GM12878 (cell line): ENCODE measurements at regions not wholly inside any gene's neighbourhood (a gene's known extent, or its start where the extent isn't known, plus 50 kb on each side); places are given as distances from the start of the nearest gene placed in this dataset.

Source experiments
- ATAC-seq: fragments of 200-7000 bp; cut with Tn5 transposase; 3 replicates; pipeline ENCODE4 v1.9.1; 2020; ENCODE audit warnings: mild to moderate bottlenecking, moderate library complexity
- BruUV-seq: library from RNA; stranded (reverse); fragments of 400-500 nt; replicated peaks from 2 replicates; lab custom pipeline; 2021; lab: Mats Ljungman, UMichigan
- CTCF ChIA-PET: fragments of 300-600 bp; sonication (Branson Sonifier 250); formaldehyde crosslinking; extraction: SDS; loops from one replicate; lab custom pipeline; 2021; ENCODE audit warnings: inconsistent platforms; lab: Yijun Ruan, JAX
- POLR2A ChIA-PET: fragments of 350-600 bp; formaldehyde crosslinking; extraction: SDS; loops from one replicate; lab custom pipeline; 2021; ENCODE audit warnings: inconsistent platforms; lab: Charles Lee
- RAD21 ChIA-PET: fragments of 300-600 bp; sonication (Branson Sonifier 250); formaldehyde crosslinking; loops from one replicate; lab custom pipeline; 2023; ENCODE audit warnings: antibody characterized with exemption; ENCODE audit not compliant: unreplicated experiment; lab: Charles Lee
- SMC1A ChIA-PET: fragments of 300-600 bp; sonication (Branson Sonifier 250); formaldehyde crosslinking; loops from one replicate; lab custom pipeline; 2023; ENCODE audit not compliant: unreplicated experiment, uncharacterized antibody; lab: Charles Lee
- DNase-seq: peaks from one replicate; pipeline ENCODE4 v3.0.0-alpha.2; 2011; ENCODE audit warnings: low read depth, low spot score
- FAIRE-seq: peaks from 3 replicates; lab custom pipeline; 2011; peaks lifted over from hg19 to GRCh38; lab: Jason Lieb, UNC
- H2AFZ ChIP-seq: 2 replicates; pipeline ENCODE4 v1.6.0; 2011; ENCODE audit warnings: low read depth, low read length, control low read depth; ENCODE audit not compliant: control insufficient read depth
- H3K27ac ChIP-seq: 2 replicates; pipeline ENCODE4 v1.5.1; 2011; ENCODE audit warnings: control low read depth; ENCODE audit not compliant: control insufficient read depth, insufficient read depth
- H3K27me3 ChIP-seq, 2 experiments: replicated peaks in 1 of 2; 2 replicates each; pipeline versions ENCODE4 v1.6.0 to v1.6.1; 2011; ENCODE audit warnings: low read length in 1 of 2; ENCODE audit not compliant: control insufficient read depth in 2 of 2, insufficient read depth in 2 of 2
- H3K36me3 ChIP-seq, 2 experiments: 2 replicates each; pipeline ENCODE4 v1.5.1; 2011; ENCODE audit warnings: low read length in 1 of 2; ENCODE audit not compliant: control insufficient read depth in 2 of 2, insufficient read depth in 2 of 2
- H3K4me1 ChIP-seq: 2 replicates; pipeline ENCODE4 v1.6.1; 2011; ENCODE audit warnings: mild to moderate bottlenecking, low read length, moderate library complexity, mixed read lengths; ENCODE audit not compliant: control insufficient read depth, insufficient read depth
- H3K4me2 ChIP-seq: 2 replicates; pipeline ENCODE4 v1.6.0; 2011; ENCODE audit warnings: control low read depth; ENCODE audit not compliant: control insufficient read depth, insufficient read depth
- H3K4me3 ChIP-seq: fragments of 200-600 bp; sonication (generic); 2 replicates; pipeline ENCODE4 v1.5.1; 2016
- H3K79me2 ChIP-seq: 2 replicates; pipeline ENCODE4 v1.6.0; 2011; ENCODE audit warnings: low read length; ENCODE audit not compliant: control insufficient read depth, insufficient read depth
- H3K9ac ChIP-seq: 2 replicates; pipeline ENCODE4 v1.8.0; 2011; ENCODE audit warnings: low read length, control low read depth, mixed read lengths; ENCODE audit not compliant: control insufficient read depth, insufficient read depth
- H3K9me3 ChIP-seq: replicated peaks from 3 replicates; pipeline ENCODE4 v1.5.1; 2011; ENCODE audit warnings: mild to moderate bottlenecking, low read length; ENCODE audit not compliant: control insufficient read depth, insufficient read depth
- H4K20me1 ChIP-seq: 2 replicates; pipeline ENCODE4 v1.6.0; 2011; ENCODE audit not compliant: control insufficient read depth, insufficient read depth
- FOXM1 ChIP-seq: IDR thresholded peaks from 2 replicates; pipeline ENCODE4 v1.6.1; 2012; ENCODE audit warnings: low read depth, mild to moderate bottlenecking, inconsistent platforms, low read length, moderate library complexity
- RAD21 ChIP-seq: IDR thresholded peaks from 2 replicates; pipeline ENCODE4 v1.6.1; 2011; ENCODE audit warnings: mild to moderate bottlenecking, low read depth, low read length, moderate library complexity; ENCODE audit not compliant: insufficient read depth
- RUNX3 ChIP-seq: IDR thresholded peaks from 2 replicates; pipeline ENCODE4 v1.6.1; 2012; ENCODE audit warnings: low read length, inconsistent platforms
- SMC3 ChIP-seq: IDR thresholded peaks from 2 replicates; pipeline ENCODE4 v1.6.1; 2011; ENCODE audit warnings: low read length, improper control_type of control experiment, borderline replicate concordance
- SREBF2 ChIP-seq: IDR thresholded peaks from 2 replicates; pipeline ENCODE4 v1.6.1; 2012; ENCODE audit warnings: mild to moderate bottlenecking, low read length
- YY1 ChIP-seq: IDR thresholded peaks from 2 replicates; pipeline ENCODE4 v1.6.1; 2011; ENCODE audit warnings: low read depth, mild to moderate bottlenecking, low read length
- WGBS: methylation state at CpG from one replicate; pipeline ENCODE4 v1.1.6; 2016; ENCODE audit warnings: low lambda C conversion rate; ENCODE audit not compliant: insufficient replicate concordance, insufficient coverage; ENCODE audit errors: missing lambda C conversion rate; 5-methylcytosine and 5-hydroxymethylcytosine counted together
- in situ Hi-C: fragments of 300-500 bp; cut with MboI; formaldehyde crosslinking; loops from 9 replicates; pipeline ENCODE4 v1.14.3; 2018; ENCODE audit warnings: mixed read lengths
- intact Hi-C: fragments of 100-400 bp; cut with micrococcal nuclease; formaldehyde crosslinking; loops from one replicate; pipeline ENCODE4 v1.14.2; 2022; ENCODE audit not compliant: unreplicated experiment
- TF ChIP-seq, protein P1 (sequence below), 3 experiments: IDR thresholded peaks in 2 of 3; conservative IDR thresholded peaks in 1 of 3; 2 replicates each; pipeline ENCODE4 v1.5.1; 2011; ENCODE audit warnings: low read depth in 3 of 3, low read length in 3 of 3, mild to moderate bottlenecking in 3 of 3, control low read depth in 2 of 3, moderate library complexity in 2 of 3, inconsistent platforms in 1 of 3, mixed read lengths in 1 of 3; ENCODE audit not compliant: control insufficient read depth in 2 of 3, insufficient read depth in 1 of 3; ENCODE audit errors: extremely low read depth in 1 of 3

DNA sequence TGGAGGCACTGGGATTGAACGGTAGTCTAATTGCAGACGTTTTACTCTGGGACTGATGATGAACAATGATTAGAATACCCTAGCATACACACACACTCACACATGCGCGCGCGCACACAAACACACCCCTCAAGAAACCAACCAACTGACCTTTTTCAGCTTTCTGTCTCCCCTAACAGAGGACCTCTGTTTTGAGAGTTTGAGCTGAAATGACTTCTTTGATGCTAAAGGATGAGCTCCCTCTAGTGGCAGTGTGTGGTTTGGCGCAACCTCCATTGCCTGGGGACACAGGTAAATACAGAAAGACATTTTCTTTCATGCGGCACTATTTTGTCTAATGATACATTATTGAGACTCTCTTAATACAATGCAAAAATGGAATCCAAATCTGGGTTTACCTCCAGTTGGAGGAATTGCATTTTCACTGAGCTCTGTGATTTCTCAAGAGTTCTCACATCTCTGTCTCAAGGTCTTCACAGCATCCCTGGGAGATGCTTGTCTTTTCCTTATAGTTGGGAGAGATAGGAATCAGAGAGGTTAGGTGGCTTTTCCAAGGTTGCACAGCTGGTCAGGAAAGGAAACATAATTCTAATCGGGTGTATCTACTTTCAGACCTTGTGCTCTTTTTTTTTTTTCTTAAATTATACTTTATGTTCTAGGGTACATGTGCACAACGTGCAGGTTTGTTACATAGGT is 187.5 kb downstream of the TMEM38B start:
- DNase-seq (peak; percentile 25), ATAC-seq (peak; percentile 87), FAIRE-seq (peak; percentile 65)
- Histone ChIP-seq H3K9ac (no peak overlapping the region), H3K9me3 (no peaks in the 10 kb centered on the region), H3K4me1 (peaks cover 13% of the 10 kb centered on the region), H3K27ac (no peak overlapping the region), H3K79me2 (no peaks in the 10 kb centered on the region), H3K27me3 (no peaks in the 10 kb centered on the region), H3K4me3 (no peak overlapping the region), H3K36me3 (no peaks in the 10 kb centered on the region), H3K4me2 (no peak overlapping the region), H2AFZ (no peak overlapping the region), H4K20me1 (no peaks in the 10 kb centered on the region)
- ChIA-PET SMC1A (interaction anchor here (0.7 to 5.7 kb wide), 10 partner anchors 11 to 1291 kb away, joined by 3 to 68 read pairs (median 4); no protein-coding TSS in a partner anchor), RAD21 (interaction anchor here (0.7 to 1.3 kb wide), 10 partner anchors 17 to 765 kb away, joined by 3 to 35 read pairs (median 4); no protein-coding TSS in a partner anchor), CTCF (interaction anchor here (0.6 to 10.5 kb wide), 43 partner anchors 10 to 1277 kb away, joined by 3 to 204 read pairs (median 3); partner anchors contain the start of gene TAL2), POLR2A (no interaction called here)
- TF ChIP-seq SREBF2, result no peak
- peak; percentile 77 for TF ChIP-seq RAD21
- peak; percentile 85 for TF ChIP-seq RUNX3
- TF ChIP-seq, protein P1, sequence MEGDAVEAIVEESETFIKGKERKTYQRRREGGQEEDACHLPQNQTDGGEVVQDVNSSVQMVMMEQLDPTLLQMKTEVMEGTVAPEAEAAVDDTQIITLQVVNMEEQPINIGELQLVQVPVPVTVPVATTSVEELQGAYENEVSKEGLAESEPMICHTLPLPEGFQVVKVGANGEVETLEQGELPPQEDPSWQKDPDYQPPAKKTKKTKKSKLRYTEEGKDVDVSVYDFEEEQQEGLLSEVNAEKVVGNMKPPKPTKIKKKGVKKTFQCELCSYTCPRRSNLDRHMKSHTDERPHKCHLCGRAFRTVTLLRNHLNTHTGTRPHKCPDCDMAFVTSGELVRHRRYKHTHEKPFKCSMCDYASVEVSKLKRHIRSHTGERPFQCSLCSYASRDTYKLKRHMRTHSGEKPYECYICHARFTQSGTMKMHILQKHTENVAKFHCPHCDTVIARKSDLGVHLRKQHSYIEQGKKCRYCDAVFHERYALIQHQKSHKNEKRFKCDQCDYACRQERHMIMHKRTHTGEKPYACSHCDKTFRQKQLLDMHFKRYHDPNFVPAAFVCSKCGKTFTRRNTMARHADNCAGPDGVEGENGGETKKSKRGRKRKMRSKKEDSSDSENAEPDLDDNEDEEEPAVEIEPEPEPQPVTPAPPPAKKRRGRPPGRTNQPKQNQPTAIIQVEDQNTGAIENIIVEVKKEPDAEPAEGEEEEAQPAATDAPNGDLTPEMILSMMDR (IDR thresholded peaks at IDR 0.05 in 2 of 3, conservative IDR thresholded peaks at IDR 0.05 in 1 of 3; ENCODE audit: control insufficient read depth in 2 of 3, extremely low read depth in 1 of 3, insufficient read depth in 1 of 3, low read depth in 3 of 3, low read length in 3 of 3), result peak; percentile 79 to 89 (median 87)
- no peak for TF ChIP-seq FOXM1
- peak; percentile 68 for TF ChIP-seq SMC3
- peak; percentile 82 for TF ChIP-seq YY1
- WGBS, result 31% methylated on average over 10 of the region's 10 CpGs
- intact Hi-C loops, result loop anchor here (1.0 kb wide), 2 partner anchors 40 to 273 kb away; no protein-coding TSS in a partner anchor
- no TSS peak for BruUV-seq
- in situ Hi-C loops, result no loop called here
